Kidney tubule cell (primary cell): ENCODE measurements at regions not wholly inside any gene's neighbourhood (a gene's known extent, or its start where the extent isn't known, plus 50 kb on each side); places are given as distances from the start of the nearest gene placed in this dataset.
"Not testable (repeated sequence)": the region's sequence is repeated elsewhere in the genome, so short reads cannot be mapped to it uniquely, and the experiment has no call there.

Source experiments
- DNase-seq: peaks from one replicate; pipeline ENCODE4 v3.0.0-alpha.2; 2018; ENCODE audit warnings: low spot score

DNA sequence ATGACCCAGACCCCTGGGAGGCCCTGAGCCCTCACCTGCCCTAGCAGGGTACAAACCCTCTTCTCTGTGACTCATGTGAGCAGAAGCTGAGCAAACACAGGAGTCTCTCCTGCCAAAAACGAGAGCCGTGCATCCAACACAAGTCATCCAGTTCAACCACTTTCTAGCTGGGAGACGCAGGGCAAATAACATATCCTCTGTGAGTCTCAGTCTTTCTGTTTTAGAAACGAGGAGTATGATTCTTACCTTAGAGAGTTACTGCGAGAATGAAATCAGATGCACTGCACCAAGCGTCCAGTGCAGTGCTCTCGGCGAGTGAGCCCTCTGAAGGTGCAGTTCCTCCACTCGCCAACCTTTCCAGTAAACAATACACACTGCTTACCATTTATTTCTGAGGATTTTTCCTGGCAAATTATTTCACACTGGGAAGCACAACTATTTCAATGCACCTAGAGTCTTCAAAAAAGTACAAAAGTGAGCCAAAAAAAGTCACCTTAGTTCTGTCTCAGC is 331.8 kb upstream of the MYT1L start:
- DNase-seq = no peak

DNA sequence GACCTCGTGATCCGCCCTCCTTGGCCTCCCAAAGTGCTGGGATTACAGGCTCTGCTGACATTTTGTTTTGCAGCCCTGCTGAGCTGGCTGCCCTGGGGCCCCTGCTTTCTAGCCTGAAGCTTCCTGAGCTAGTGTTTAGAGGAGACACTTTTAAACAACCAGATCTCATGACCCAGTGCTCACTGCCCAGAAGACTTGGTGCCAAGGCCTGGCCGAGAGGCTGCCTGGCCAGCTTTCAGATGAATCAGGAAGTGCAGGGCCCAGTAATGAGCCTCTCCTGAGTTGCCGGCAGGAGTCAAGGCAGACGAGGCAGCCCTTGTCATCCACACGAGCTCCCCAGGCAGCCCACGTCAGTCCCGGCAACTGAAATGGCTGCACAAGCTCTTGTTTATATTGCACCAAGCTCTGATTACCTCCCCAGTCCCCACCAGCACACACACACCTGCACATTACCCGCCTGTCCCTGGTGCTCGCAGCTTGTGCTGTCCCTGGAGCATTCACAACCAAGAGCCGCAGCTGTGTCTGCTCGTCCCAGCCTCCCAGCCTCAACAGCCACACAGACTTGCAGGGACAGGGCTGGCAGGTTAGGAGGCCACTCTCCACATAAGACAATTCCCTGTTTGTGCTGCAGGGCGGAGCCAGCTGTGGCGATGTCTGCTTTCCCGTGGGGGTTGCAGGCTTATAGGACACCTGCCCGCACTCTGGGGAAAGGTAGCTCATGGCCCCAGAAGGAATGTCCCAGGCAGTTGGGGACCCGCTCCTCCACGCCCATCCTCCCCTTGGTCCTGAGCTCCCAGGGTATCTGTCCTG is 331.2 kb upstream of the MYT1L start:
- DNase-seq = no peak

DNA sequence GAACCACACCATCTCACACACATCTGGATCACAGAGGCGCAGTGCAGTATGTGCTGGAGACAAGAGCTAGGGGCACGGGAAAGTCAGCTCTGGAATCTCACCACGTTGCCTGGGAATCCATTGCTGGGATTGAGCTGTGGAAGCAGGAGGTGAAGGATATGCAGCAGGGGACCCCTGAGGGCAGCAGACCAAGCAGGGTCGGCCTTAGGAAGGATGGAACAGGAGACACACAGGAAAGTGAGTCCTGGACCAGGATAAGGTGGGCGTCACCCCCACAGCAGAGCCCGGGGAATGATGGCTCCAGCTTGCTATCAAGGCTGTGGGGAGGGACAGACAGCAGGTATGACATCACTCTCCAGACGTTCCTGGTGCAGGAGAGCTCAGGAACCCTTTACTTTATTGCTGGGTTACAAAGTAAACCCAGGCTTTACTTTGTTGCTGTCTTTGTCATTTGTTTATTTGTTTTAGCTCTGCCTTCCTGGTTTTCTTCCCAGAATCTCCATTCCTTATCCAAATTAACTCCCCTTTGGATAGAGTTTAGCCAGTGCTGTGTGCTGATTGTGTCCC is 329.8 kb upstream of the MYT1L start:
- DNase-seq = no peak

DNA sequence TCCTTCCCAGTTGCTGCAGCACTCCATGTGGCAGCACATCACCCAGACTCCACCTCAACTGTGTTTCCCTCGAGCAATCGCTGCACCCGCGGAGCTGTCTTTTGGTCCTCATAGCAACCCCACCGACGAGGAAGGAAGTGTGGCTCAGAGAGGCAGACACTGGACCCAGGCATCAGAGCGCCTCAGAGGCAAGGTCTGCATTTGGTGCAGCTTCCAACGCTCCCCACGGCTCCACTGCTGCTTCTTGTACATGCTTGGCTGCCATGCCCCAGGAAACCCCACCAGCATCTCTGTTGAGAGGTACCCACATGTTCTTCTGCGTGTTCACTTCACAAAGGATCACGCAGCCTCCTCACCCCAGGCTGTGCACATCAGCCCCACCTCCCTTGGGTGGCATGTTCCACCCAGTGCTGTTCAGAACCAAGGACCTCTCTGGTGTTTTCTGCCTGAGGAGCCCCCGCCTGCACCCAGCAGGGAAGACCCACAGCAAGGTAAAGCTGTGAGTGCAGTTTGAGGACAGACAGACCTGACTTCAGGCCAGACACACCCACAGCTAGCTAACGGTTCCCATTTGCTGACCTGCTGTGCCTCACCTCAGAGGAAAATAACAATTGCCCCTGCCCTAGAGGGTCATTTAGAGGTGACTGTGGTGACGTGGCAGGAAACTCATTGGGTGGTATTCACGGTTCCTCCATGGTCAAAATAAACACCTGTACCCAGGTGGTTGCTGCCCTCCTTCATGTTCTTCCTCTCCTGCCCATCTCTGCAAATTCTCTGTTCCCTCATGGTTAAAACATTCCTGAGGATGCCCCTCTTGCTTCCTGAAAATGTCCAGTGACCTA is 326.3 kb upstream of the MYT1L start:
- no peak for DNase-seq

DNA sequence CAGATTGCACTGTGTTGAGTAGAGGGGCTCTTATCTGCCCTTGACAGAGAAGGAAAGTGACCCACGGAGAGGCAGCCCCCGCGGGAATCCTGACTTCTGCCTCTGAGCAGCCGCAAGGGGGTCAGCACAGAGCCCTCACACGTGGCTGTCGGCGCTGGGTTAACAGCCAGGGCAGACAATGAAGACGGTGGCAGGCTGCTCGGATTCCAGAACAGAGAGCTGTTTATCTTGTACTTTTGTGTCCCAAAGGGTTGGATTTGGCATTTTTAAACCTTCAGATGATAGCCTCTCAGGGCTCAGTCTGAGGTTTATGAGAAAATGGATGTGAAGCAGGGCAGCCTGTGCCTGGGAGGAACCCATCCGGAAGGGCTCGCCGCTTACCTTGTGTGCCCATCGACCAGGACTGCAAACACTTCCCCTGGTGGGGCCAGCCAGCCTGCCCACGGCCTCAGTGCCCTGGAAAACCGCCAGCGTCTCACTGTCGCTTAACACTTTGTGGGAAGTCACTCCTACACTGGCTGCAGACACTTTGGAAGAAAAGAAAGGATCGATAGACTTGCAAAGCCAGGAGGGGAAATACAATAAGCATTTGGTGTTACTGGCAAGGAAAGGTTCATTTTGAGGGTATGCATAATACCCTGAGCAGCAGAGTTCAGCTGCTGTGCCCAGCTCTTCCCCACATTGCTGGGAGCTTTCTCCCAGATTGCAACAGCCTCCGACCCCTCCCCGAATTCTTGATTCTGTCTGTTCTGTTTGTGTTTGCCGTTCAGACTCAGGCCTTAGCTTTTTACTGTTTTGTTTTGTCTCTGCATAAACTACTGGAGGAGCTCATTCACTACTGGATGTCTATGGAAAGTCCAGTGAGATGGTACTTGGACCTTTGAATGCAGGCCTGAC is 325.3 kb upstream of the MYT1L start:
- DNase-seq = no peak

DNA sequence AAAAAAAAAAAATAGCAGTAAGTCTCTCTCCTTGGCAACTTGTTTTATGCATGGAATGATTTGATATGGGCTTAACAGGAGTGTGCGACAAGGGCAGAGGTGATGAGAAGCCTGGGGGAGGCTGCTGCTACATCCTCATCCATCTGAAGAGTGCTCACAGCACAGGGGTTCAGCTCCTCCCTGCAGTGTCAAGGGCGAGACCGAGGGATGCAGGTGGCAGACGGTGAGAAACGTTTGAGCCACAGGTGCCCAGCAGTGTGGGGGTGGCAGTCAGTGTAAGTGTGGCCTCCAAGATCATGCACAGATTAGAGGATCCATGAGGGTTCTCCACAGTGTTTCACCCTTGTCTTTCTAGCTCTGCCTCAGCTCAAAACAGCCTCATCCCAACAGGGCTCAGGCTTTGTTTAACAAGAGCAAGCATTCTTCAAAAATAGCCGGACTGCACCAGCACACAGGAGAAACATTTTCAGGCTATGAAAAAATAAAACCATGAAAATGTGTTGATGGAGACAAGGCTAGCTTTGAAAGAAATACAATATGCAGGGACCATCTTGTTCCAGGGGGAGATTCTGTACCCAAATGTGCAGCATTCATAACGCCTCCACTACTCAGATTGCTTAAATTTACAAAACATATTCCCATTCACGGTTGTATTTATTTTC is 324.5 kb upstream of the MYT1L start:
- DNase-seq = no peak

DNA sequence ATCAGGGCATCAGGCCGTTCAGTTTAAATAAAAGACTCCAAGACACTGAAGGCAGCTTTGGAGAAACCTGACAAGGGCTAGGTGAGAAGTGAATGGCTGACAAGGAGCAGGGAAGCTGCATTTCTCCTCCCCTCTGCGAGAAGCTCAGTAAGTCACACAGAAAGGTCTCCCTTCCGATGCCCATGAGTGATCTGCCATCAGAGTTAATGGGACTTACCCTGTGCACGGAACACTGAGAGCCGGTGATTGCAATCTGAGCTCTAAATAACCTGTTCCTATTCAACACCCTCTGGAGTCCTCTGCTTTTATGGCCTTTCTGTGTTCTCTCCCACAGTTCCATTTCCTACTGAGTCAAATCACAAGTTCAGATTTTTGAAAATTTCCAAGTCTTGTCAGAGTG is 322.2 kb upstream of the MYT1L start:
- DNase-seq = no peak

DNA sequence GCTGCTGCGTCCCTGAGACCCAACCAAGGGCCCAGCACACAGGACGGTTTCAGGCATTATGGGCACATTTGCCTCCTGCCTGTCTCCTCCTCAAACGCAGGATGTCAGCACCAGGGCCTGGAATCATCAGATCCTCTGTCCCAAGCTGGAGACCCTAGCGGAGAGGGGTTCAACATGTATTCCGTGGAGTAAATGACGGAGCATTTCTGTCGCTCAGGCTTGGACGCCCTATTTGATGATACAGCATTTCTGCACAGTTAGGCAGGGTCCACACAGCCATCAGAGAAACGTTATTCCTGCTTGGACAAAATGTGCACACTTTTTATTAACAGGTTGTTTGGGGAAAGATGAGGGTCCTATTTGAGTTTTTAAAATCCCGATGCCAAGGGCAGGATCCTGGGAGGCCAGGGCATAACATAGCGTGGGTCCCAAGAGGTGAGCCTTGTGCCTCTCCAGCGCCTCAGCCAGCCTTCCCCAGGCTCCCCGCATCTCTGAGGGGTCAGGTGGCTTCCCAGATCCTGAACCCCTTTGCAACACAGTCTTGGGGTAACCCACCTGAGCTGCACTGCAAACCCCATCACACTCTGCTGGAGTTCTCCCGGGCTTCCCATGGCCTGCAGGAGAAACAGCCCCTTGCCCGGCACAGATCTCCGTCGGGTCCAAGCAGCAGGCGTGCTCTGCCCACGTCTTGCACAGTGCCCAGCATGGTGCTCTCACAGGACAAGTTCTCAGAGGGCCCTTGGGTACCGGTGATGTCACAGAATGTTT is 319.7 kb upstream of the MYT1L start:
- DNase-seq = no peak

DNA sequence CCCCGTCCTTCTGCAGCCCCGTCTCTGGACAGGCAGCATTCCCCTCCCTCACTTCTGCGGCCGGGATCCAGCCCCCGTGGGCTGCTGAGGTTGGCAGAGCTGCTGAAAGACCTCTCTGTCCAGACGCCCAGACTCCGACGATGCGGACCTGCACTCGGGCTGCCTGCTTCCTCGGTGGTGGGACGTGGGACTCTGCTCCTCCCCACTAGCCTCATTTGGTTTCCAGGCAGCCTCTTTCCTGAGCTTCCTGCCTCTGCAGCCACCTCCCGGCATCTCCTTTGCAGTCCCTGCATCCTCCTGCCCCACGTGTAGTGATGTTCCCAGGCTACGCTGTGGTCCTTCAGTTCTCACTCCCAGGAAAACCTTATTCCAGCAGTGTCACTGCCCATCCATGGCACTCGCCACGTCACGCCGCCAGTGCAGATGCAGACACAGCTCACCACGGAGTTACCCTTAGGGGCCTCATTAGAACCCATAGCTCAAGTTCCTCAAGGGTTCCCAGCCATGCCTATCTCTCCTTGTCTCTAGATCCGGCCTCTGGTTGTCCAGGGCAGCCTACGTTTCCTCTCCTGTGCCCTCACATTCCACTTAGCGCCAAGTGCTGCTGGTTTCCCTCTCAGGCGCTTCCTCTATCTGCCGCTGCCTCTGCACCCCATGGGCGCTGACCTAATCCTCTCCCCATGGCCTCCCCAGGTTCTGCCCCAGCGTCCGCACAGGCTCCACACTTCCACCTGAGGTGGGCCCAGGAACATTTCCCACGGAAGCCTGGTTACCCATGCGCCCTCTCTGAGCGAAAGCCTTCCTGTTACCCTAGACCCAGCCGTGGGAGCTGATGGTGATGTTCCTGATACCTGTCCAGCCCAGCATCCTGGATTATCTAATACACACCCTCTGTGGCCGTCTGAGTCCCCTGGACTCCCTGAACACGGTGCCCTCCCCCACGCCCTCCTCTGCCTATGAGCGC is 318.3 kb upstream of the MYT1L start:
- no peak for DNase-seq

DNA sequence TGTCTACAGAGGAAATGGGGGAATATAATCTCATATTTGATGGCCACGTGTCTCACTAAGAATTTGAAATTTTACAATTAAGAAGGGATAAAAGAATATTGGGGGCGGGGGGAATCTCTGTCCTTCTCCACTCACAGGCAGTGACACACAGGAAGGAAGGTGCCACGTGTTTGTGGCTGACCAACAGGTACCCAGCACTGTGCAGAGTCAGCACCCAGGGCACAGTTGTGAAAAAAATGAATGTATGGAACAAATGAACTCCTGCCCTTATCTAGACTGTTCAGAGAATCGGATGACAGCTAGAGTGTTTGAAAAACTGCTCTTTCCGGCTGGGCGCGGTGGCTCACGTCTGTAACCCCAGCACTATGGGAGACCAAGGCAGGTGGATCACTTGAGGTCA is 317.0 kb upstream of the MYT1L start:
- DNase-seq = no peak

DNA sequence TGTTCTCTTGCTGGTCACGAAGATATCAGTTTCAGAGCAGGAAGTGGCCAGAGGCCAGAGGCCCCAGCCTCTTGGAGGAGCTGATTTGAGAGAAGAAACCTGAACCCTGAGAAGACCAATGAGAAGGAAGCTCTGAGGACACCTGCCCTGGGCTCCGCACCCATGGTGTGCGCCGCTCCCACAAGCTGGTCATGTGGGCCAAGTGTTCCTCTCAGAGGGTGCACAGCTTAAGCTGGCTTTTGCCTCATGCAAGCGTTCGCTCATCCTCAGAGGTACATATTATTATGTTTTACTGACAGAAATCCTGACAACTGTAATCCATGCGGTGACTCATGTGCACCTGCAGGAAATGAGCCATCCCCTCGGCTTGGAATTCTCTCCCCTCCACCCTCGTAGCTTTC is 316.1 kb upstream of the MYT1L start:
- peak; percentile 85 for DNase-seq

DNA sequence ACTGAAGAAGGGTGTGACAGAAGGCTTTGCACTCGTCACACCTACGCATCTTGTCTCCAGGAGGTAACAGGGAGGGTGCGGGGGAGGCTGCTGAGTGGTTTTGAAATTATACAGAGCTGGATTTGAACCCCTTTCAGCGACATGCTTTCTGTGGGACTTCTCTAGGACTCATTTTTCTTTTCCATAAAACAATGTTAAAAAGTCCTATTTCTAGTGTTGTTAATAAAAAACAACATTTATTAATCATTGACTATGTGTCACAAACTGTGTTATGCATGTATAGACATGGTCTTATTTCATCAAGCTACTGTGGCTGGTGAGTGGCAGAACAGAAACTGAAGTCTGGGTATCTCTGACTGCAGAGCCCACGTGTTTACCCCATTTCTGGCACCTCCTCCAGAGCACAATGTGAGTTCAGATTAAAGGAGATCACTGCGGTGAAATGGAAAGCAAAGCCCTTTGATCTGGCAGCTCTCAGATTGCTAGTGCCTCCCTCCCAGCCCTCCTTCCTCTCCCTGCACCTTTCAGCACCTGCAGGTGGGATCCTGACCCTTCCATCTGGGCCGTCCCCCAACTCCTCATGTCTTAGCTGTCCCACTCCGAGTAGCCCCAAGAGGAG is 315.5 kb upstream of the MYT1L start:
- peak; percentile 80 for DNase-seq

DNA sequence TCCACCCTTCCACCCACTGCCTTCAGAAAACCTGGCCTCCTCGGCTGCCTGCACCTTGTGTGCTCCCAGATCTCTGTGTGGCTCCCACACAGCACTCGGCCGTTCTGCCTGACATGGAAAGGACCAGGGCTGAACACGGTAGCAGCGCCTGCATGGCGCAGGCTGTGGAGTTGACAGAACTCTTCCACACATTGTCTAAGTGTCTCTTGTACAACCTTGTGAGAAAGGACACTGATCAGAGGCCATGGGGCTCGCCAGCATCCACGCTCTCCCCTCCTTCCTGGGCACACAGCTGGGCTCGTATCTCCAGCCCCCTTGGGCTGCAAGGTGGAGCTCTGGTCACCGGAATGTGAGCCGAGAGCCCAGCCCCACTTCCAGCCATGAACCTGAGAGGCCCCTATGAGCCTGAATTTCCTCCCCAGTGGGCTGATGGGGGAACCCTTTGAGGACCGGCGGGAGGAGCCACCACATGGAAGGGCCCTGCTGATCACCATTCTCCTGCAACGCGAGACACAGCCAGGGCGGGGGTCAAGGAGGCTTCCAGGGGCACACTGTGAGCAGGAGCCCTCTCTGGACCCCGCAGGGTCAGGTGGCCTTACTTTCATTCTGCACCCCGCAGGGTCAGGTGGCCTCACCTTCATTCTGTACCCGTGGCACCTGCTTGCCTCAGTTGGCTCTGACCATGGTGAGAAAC is 314.2 kb upstream of the MYT1L start:
- DNase-seq = no peak

DNA sequence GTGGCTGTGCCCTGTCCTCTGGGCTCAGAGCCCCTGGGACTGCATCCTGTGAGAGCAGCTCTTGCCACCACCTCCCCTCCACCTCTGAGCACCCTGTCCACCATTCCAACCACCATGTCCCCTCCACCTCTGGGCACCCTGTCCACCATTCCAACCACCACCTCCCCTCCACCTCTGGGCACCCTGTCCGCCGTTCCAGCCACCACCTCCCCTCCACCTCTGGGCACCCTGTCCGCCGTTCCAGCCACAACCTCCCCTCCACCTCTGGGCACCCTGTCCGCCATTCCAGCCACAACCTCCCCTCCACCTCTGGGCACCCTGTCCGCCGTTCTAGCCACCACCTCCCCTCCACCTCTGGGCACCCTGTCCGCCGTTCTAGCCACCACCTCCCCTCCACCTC is 313.7 kb upstream of the MYT1L start:
- DNase-seq = not testable (repeated sequence)

DNA sequence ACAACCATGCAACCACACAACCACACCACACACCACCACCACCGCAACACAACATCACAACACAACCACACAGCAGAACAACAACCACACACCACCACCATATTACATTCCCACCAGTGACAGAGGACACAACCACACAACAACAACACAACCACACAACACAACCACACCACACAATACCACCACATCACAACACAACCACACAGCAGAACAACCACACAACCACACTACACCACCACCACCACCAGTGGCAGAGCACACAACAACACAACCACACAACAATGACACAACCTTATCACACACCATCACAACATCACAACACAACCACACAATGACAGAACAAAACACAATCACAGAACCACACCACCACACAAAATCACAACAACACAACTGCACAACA is 313.0 kb upstream of the MYT1L start:
- DNase-seq = no peak

DNA sequence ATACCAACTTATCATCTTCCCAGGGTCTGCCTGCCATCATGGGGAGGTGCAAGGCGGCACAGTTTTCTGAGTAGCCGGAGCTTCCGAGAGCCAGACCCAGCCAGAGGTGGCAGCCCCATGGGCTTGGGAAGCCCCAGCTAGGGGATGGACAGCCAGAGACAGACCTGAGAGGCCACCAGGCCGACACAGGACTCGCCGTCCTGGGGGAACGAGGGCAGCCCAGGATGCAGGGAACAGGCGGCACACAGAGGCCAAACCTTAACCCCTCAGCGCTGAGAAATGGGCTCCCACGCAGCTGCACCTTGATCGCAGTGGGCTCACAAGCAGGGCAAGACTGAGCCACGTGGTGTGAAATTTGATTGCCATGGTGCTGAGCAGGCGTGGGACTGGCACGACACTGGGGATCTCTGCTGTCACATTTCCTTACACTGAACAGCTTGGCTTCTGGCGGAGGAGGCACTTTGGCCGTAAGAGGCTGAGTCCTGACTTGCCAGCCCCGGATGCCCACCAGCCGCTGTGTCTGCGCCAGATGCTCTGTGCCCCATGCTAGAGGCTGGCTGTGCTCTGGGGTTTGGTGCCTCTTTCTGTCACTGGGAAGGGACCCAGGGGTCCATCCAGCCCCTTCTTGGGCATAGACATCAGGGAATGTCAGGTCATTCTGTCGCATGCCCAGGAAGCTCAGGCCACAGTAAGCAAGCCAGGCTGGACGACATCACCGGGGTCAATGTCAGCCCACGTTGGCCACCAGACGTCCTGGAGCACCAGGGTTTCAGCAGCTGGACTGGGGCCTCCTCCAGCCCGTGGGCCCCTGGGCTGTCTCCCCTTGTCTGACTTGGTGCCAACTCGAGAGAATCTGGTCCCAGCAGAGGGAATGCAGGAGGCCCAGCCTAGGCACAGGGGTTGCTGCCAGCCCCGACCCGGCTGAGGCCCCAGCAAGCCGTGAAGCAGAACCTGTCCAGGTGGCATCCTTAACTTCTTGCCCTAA is 312.1 kb upstream of the MYT1L start:
- DNase-seq = no peak
